MM.1S (cell line): ENCODE measurements at regions not wholly inside any gene's neighbourhood (a gene's known extent, or its start where the extent isn't known, plus 50 kb on each side); places are given as distances from the start of the nearest gene placed in this dataset.

Experiments used
- CTCF ChIP-seq: fragments of 300-600 bp; sonication (generic); IDR thresholded peaks from 2 replicates; pipeline ENCODE4 v1.5.1; 2016; ENCODE audit warnings: antibody characterized with exemption, low read length, mixed read lengths
- EZH2 ChIP-seq: fragments of 300-600 bp; sonication (generic); optimal IDR thresholded peaks from 2 replicates; pipeline ENCODE3; 2017; ENCODE audit warnings: low read depth, mild to moderate bottlenecking, antibody characterized with exemption, low read length, mixed read lengths
- EZH2phosphoT487 ChIP-seq: fragments of 300-600 bp; sonication (generic); IDR thresholded peaks from 2 replicates; pipeline ENCODE4 v1.6.1; 2018; ENCODE audit warnings: antibody characterized with exemption, low read length

- TF ChIP-seq CTCF (no peak), EZH2 (no peak), EZH2phosphoT487 (no peak)
Measured at GRCh38 chr14:58762629-58763028, 124.9 kb downstream of the DACT1 start.
